Stimulated activated naive B cell treated with anti-CD40 and anti-IgM and Interleukin-4, amounts not matched to agents 10 μg/mL and 1 μg/mL and 100 μg/mL, for 72 hours (primary cell): ENCODE measurements at regions not wholly inside any gene's neighbourhood (a gene's known extent, or its start where the extent isn't known, plus 50 kb on each side); places are given as distances from the start of the nearest gene placed in this dataset.
"Not testable (repeated sequence)": the region's sequence is repeated elsewhere in the genome, so short reads cannot be mapped to it uniquely, and the experiment has no call there.

Source experiments
- ATAC-seq, 2 donors: fragments of 150-1000 bp; cut with Tn5 transposase; replicated peaks; 2 replicates each; pipeline ENCODE4 v1.10.0; 2021; ENCODE audit warnings: moderate library complexity in 1 of 2
- DNase-seq: peaks from one replicate; pipeline ENCODE4 v3.0.0; 2021
- H3K27ac Mint-ChIP-seq: one replicate; pipeline ENCODE4 v1.8.0; 2022; ENCODE audit warnings: mild to moderate bottlenecking, mixed read lengths
- H3K27me3 Mint-ChIP-seq, 2 donors: one replicate each; pipeline ENCODE4 v1.8.0; 2022; ENCODE audit warnings: mixed read lengths in 2 of 2
- H3K36me3 Mint-ChIP-seq, 2 donors: one replicate each; pipeline ENCODE4 v1.8.0; 2022; ENCODE audit warnings: mixed read lengths in 2 of 2, mild to moderate bottlenecking in 1 of 2
- H3K4me1 Mint-ChIP-seq, 2 donors: one replicate each; pipeline ENCODE4 v1.8.0; 2022; ENCODE audit warnings: mixed read lengths in 2 of 2, mild to moderate bottlenecking in 1 of 2
- H3K4me3 Mint-ChIP-seq, 2 donors: one replicate each; pipeline ENCODE4 v1.8.0; 2022; ENCODE audit warnings: mild to moderate bottlenecking in 2 of 2, mixed read lengths in 2 of 2, moderate library complexity in 1 of 2
- H3K9me3 Mint-ChIP-seq, 2 donors: one replicate each; pipeline ENCODE4 v1.8.0; 2022; ENCODE audit warnings: mixed read lengths in 2 of 2, mild to moderate bottlenecking in 1 of 2

GRCh38 chr7:65271502-65271901 is 102.2 kb upstream of the ZNF92 start:
- H3K36me3 Mint-ChIP-seq, DNase-seq, H3K9me3 Mint-ChIP-seq, H3K27ac Mint-ChIP-seq, H3K4me3 Mint-ChIP-seq, ATAC-seq: not testable (repeated sequence)
- peaks cover 38 to 73% of the 10 kb centered on the region in 2 donors for H3K27me3 Mint-ChIP-seq
- peaks cover 4 to 13% of the 10 kb centered on the region in 2 donors for H3K4me1 Mint-ChIP-seq

GRCh38 chr7:65269150-65269856 is 104.4 kb upstream of the ZNF92 start:
- Mint-ChIP-seq H3K36me3 (peaks cover 0 to 3% of the 10 kb centered on the region in 2 donors), H3K27ac (peak overlapping the region; percentile 69), H3K4me3 (peak overlapping the region; percentile 82 to 88), H3K9me3 (peaks cover 0 to 5% of the 10 kb centered on the region in 2 donors), H3K4me1 (peaks cover 4 to 13% of the 10 kb centered on the region in 2 donors), H3K27me3 (peaks cover 33 to 71% of the 10 kb centered on the region in 2 donors)
- peak; percentile 49 for DNase-seq
- peak; percentile 95 to 96 for ATAC-seq

- H3K36me3 Mint-ChIP-seq: peaks cover 0 to 3% of the 10 kb centered on the region in 2 donors
- H3K4me1 Mint-ChIP-seq: peaks cover 4 to 13% of the 10 kb centered on the region in 2 donors
- DNase-seq (no peak), ATAC-seq (no peak)
- H3K9me3 Mint-ChIP-seq: peaks cover 0 to 4% of the 10 kb centered on the region in 2 donors
- no peak overlapping the region for H3K27ac Mint-ChIP-seq
- H3K27me3 Mint-ChIP-seq: peaks cover 33 to 66% of the 10 kb centered on the region in 2 donors
- peak overlapping the region; percentile 82 to 88 for H3K4me3 Mint-ChIP-seq
These were observed 104.9 kb upstream of the ZNF92 start for GRCh38 chr7:65268782-65269149.

- ATAC-seq (no peak), DNase-seq (no peak)
- Mint-ChIP-seq H3K4me1 (peaks cover 4 to 13% of the 10 kb centered on the region in 2 donors), H3K36me3 (no peaks in the 10 kb centered on the region), H3K9me3 (no peaks in the 10 kb centered on the region), H3K27ac (no peak overlapping the region), H3K27me3 (peaks cover 16 to 48% of the 10 kb centered on the region in 2 donors), H3K4me3 (no peak overlapping the region)
These were observed 107.6 kb upstream of the ZNF92 start for GRCh38 chr7:65265933-65266519.

- Mint-ChIP-seq H3K36me3 (no peaks in the 10 kb centered on the region), H3K27me3 (peaks cover 10 to 31% of the 10 kb centered on the region in 2 donors), H3K9me3 (no peaks in the 10 kb centered on the region), H3K27ac (no peak overlapping the region), H3K4me1 (peaks cover 3 to 5% of the 10 kb centered on the region in 2 donors), H3K4me3 (no peak overlapping the region)
- ATAC-seq (no peak), DNase-seq (no peak)
These were observed 109.4 kb upstream of the ZNF92 start for GRCh38 chr7:65264258-65264657.

GRCh38 chr7:65260673-65261072 is 113.0 kb upstream of the ZNF92 start:
- not testable (repeated sequence) for H3K27ac Mint-ChIP-seq, DNase-seq, ATAC-seq, H3K27me3 Mint-ChIP-seq, H3K9me3 Mint-ChIP-seq, H3K4me1 Mint-ChIP-seq, H3K36me3 Mint-ChIP-seq, H3K4me3 Mint-ChIP-seq

- H3K27ac Mint-ChIP-seq, H3K9me3 Mint-ChIP-seq, H3K4me3 Mint-ChIP-seq, H3K27me3 Mint-ChIP-seq, H3K36me3 Mint-ChIP-seq, ATAC-seq, H3K4me1 Mint-ChIP-seq, DNase-seq: not testable (repeated sequence)
These were observed 113.7 kb upstream of the ZNF92 start for GRCh38 chr7:65259864-65260525.

- Mint-ChIP-seq H3K4me3 (no peak overlapping the region), H3K9me3 (no peaks in the 10 kb centered on the region), H3K4me1 (peaks cover 3 to 6% of the 10 kb centered on the region in 2 donors), H3K27me3 (peaks cover 15 to 21% of the 10 kb centered on the region in 2 donors), H3K27ac (no peak overlapping the region), H3K36me3 (peaks cover 0 to 3% of the 10 kb centered on the region in 2 donors)
- DNase-seq (no peak), ATAC-seq (no peak)
These were observed 119.6 kb upstream of the ZNF92 start for GRCh38 chr7:65254061-65254460.

GRCh38 chr7:65251851-65252620 is 121.6 kb upstream of the ZNF92 start:
- peaks cover 0 to 3% of the 10 kb centered on the region in 2 donors for H3K36me3 Mint-ChIP-seq
- H3K27ac Mint-ChIP-seq: peak overlapping the region; percentile 81
- ATAC-seq (peak; percentile 83 to 85), DNase-seq (peak; percentile 38)
- no peaks in the 10 kb centered on the region for H3K9me3 Mint-ChIP-seq
- H3K27me3 Mint-ChIP-seq: peaks cover 15 to 29% of the 10 kb centered on the region in 2 donors
- peak overlapping the region; percentile 79 to 84 for H3K4me3 Mint-ChIP-seq
- peaks cover 3 to 6% of the 10 kb centered on the region in 2 donors for H3K4me1 Mint-ChIP-seq

- Mint-ChIP-seq H3K36me3 (peaks cover 0 to 3% of the 10 kb centered on the region in 2 donors), H3K9me3 (no peaks in the 10 kb centered on the region), H3K27ac (no peak overlapping the region), H3K4me3 (no peak overlapping the region), H3K4me1 (peaks cover 3 to 6% of the 10 kb centered on the region in 2 donors), H3K27me3 (peaks cover 15 to 29% of the 10 kb centered on the region in 2 donors)
- DNase-seq: no peak
- ATAC-seq: no peak
These were observed 122.8 kb upstream of the ZNF92 start for GRCh38 chr7:65250697-65251395.

- ATAC-seq (no peak), DNase-seq (no peak)
- Mint-ChIP-seq H3K36me3 (peaks cover 0 to 3% of the 10 kb centered on the region in 2 donors), H3K27me3 (peaks cover 15 to 29% of the 10 kb centered on the region in 2 donors), H3K27ac (no peak overlapping the region), H3K9me3 (no peaks in the 10 kb centered on the region), H3K4me3 (no peak overlapping the region), H3K4me1 (peaks cover 3 to 6% of the 10 kb centered on the region in 2 donors)
These were observed 123.4 kb upstream of the ZNF92 start for GRCh38 chr7:65250216-65250615.

GRCh38 chr7:65247491-65247890 is 126.2 kb upstream of the ZNF92 start:
- H3K36me3 Mint-ChIP-seq: peaks cover 0 to 3% of the 10 kb centered on the region in 2 donors
- H3K4me1 Mint-ChIP-seq: peaks cover 3 to 6% of the 10 kb centered on the region in 2 donors
- ATAC-seq (no peak), DNase-seq (no peak)
- no peaks in the 10 kb centered on the region for H3K9me3 Mint-ChIP-seq
- peaks cover 14 to 25% of the 10 kb centered on the region in 2 donors for H3K27me3 Mint-ChIP-seq
- no peak overlapping the region for H3K4me3 Mint-ChIP-seq
- H3K27ac Mint-ChIP-seq: no peak overlapping the region

GRCh38 chr7:65239707-65240352 is 133.8 kb upstream of the ZNF92 start:
- DNase-seq (no peak), ATAC-seq (peak; percentile 56 to 69)
- H3K4me3 Mint-ChIP-seq: peak overlapping the region; percentile 79 to 83
- peaks cover 25 to 52% of the 10 kb centered on the region in 2 donors for H3K27me3 Mint-ChIP-seq
- H3K27ac Mint-ChIP-seq: no peak overlapping the region
- peaks cover 1 to 6% of the 10 kb centered on the region in 2 donors for H3K4me1 Mint-ChIP-seq
- H3K9me3 Mint-ChIP-seq: peaks cover 0 to 3% of the 10 kb centered on the region in 2 donors
- no peaks in the 10 kb centered on the region for H3K36me3 Mint-ChIP-seq
